ENCODE measurements at regions not wholly inside any gene's neighbourhood (a gene's known extent, or its start where the extent isn't known, plus 50 kb on each side); places are given as distances from the start of the nearest gene placed in this dataset.

GRCh38 chr12:27387473-27387872 lies 54.8 kb downstream of the BMAL2 start:
- TF ChIP-seq POLR2A (IDR thresholded peaks at IDR 0.05): no peak
- no peak for TF ChIP-seq CTCF (IDR thresholded peaks at IDR 0.05)
